ENCODE measurements at regions not wholly inside any gene's neighbourhood (a gene's known extent, or its start where the extent isn't known, plus 50 kb on each side); places are given as distances from the start of the nearest gene placed in this dataset.

DNA sequence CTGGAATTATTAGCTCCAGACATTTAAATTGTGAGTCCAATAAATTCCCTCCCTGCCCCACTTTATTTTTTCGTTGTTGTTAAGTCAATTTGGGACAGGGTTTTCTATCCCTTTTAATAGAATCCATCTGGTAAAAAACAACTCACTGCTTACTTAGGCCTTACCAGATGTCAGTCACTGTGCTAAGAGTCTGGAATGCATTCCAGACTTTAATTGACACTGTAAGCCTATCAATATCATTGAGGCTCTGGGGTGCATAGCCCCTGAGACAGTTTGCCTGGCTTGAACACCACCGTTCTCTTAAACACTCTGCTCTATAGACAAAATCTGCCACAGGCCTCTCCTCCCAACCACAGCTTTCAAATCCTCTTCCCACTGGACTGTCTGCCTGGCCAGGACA lies 175.9 kb downstream of the NSG2 start:
- TF ChIP-seq, protein P1, sequence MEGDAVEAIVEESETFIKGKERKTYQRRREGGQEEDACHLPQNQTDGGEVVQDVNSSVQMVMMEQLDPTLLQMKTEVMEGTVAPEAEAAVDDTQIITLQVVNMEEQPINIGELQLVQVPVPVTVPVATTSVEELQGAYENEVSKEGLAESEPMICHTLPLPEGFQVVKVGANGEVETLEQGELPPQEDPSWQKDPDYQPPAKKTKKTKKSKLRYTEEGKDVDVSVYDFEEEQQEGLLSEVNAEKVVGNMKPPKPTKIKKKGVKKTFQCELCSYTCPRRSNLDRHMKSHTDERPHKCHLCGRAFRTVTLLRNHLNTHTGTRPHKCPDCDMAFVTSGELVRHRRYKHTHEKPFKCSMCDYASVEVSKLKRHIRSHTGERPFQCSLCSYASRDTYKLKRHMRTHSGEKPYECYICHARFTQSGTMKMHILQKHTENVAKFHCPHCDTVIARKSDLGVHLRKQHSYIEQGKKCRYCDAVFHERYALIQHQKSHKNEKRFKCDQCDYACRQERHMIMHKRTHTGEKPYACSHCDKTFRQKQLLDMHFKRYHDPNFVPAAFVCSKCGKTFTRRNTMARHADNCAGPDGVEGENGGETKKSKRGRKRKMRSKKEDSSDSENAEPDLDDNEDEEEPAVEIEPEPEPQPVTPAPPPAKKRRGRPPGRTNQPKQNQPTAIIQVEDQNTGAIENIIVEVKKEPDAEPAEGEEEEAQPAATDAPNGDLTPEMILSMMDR (IDR thresholded peaks at IDR 0.05; ENCODE audit: low read depth, low read length, missing input control) = no peak
- TF ChIP-seq JUND (IDR thresholded peaks at IDR 0.05) = no peak
- no peak for TF ChIP-seq MAX (IDR thresholded peaks at IDR 0.05)
- TF ChIP-seq SP1 (IDR thresholded peaks at IDR 0.05) = no peak
- TF ChIP-seq, protein P2, sequence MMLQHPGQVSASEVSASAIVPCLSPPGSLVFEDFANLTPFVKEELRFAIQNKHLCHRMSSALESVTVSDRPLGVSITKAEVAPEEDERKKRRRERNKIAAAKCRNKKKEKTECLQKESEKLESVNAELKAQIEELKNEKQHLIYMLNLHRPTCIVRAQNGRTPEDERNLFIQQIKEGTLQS (IDR thresholded peaks at IDR 0.05) = no peak
